ENCODE measurements at regions not wholly inside any gene's neighbourhood (a gene's known extent, or its start where the extent isn't known, plus 50 kb on each side); places are given as distances from the start of the nearest gene placed in this dataset.
"Not testable (repeated sequence)": the region's sequence is repeated elsewhere in the genome, so short reads cannot be mapped to it uniquely, and the experiment has no call there.

DNA sequence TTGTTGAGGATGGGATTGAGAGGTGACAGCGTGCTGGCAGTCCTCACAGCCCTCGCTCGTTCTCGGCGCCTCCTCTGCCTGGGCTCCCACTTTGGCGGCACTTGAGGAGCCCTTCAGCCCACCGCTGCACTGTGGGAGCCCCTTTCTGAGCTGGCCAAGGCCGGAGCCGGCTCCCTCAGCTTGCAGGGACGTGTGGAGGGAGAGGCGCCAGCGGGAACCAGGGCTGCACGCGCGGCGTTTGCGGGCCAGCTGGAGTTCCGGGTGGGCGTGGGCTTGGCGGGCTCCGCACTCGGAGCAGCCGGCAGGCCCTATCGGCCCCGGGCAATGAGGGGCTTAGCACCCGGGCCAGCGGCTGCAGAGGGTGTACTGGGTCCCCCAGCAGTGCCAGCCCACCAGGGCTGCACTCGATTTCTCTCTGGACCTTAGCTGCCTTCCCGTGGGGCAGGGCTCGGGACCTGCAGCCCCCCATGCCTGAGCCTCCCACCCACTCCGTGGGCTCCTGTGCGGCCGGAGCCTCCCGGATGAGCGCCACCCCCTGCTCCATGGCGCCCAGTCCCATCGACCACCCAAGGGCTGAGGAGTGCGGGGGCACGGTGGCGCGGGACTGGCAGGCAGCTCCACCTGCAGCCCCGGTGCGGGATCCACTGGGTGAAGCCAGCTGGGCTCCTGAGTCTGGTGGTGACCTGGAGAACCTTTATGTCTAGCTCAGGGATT, 69.3 kb downstream of the GPR85 start:
- H3K36me3 ChIP-seq (replicated peaks in 1 of 2; ENCODE audit: control insufficient read depth in 1 of 2, insufficient read depth in 2 of 2, low read length in 1 of 2); H3K9me3 ChIP-seq; H3K27me3 ChIP-seq (ENCODE audit: insufficient read depth); H3K4me1 ChIP-seq (ENCODE audit: control insufficient read depth in 1 of 2, insufficient read depth in 2 of 2, low read depth in 1 of 2, low read length in 1 of 2); H4K20me1 ChIP-seq (ENCODE audit: insufficient read depth); H3K9me2 ChIP-seq; H3K79me2 ChIP-seq (ENCODE audit: insufficient read depth); H3K27ac ChIP-seq (ENCODE audit: low read depth in 2 of 2, low read length in 1 of 2); H3F3A ChIP-seq (replicated peaks; ENCODE audit: insufficient read depth); H2AFZ ChIP-seq (ENCODE audit: low read depth); H3K4me2 ChIP-seq; H3K4me3 ChIP-seq (ENCODE audit: low read depth in 2 of 2, low read length in 1 of 2); DNase-seq; H3K9ac ChIP-seq: not testable (repeated sequence)
- POLR2A ChIA-PET, result interaction anchor here (0.6 kb wide), 1 partner anchor 100 kb away, joined by 3 read pairs; no protein-coding TSS in a partner anchor
- CTCF ChIA-PET, result interaction anchor here (1.4 to 2.0 kb wide), 2 partner anchors 272 to 405 kb away, joined by 4 to 7 read pairs; no protein-coding TSS in a partner anchor
- WGBS (ENCODE audit: low lambda C conversion rate), result 87% methylated on average over 36 of the region's 43 CpGs

DNA sequence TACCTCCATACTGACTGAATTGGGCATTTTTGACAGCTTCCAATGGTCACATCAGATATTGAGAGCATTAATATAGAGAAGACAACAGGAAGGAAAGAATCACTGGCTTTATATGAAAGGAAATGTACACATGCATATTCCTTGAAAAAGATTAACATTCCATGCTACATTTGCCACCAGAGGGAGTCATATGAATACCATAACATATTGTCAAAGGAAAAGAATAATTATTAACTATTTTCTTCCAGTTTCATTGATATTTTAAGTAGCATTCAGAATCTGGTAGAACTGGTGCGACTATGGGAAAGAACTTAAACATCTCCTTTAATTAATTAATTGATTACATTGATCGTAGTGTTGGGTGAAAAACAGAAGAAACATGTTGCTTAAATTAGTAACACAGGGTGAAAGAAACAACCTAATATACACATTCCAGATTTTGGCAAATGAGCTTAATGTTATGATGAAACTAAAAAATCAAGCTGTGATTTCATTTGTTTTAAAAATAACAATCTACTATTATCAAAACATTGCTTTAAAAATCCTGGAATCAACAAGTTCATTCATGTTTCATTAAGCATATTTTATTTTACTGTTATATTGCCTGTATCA, 71.5 kb downstream of the GPR85 start:
- Histone ChIP-seq H3K4me2 (no peak overlapping the region), H3K27ac (ENCODE audit: low read depth in 2 of 2, low read length in 1 of 2) (no peak overlapping the region), H3K27me3 (ENCODE audit: insufficient read depth) (no peaks in the 10 kb centered on the region), H3K9me2 (no peaks in the 10 kb centered on the region), H3K9ac (no peak overlapping the region), H3F3A (replicated peaks; ENCODE audit: insufficient read depth) (no peaks in the 10 kb centered on the region), H3K79me2 (ENCODE audit: insufficient read depth) (no peaks in the 10 kb centered on the region), H2AFZ (ENCODE audit: low read depth) (peak overlapping the region; percentile 40), H3K36me3 (replicated peaks in 1 of 2; ENCODE audit: control insufficient read depth in 1 of 2, insufficient read depth in 2 of 2, low read length in 1 of 2) (no peaks in the 10 kb centered on the region), H4K20me1 (ENCODE audit: insufficient read depth) (no peaks in the 10 kb centered on the region), H3K4me1 (ENCODE audit: control insufficient read depth in 1 of 2, insufficient read depth in 2 of 2, low read depth in 1 of 2, low read length in 1 of 2) (no peaks in the 10 kb centered on the region; a peak in 2 of 4 replicates), H3K9me3 (no peaks in the 10 kb centered on the region), H3K4me3 (ENCODE audit: low read depth in 2 of 2, low read length in 1 of 2) (no peak overlapping the region)
- ChIA-PET CTCF (interaction anchor here (0.5 to 4.6 kb wide), 38 partner anchors 10 to 465 kb away, joined by 3 to 44 read pairs (median 4); partner anchors contain the start of gene GPR85), POLR2A (no interaction called here)
- WGBS (ENCODE audit: low lambda C conversion rate), result 22% methylated on average over 2 of the region's 2 CpGs
- TF ChIP-seq, protein P1, sequence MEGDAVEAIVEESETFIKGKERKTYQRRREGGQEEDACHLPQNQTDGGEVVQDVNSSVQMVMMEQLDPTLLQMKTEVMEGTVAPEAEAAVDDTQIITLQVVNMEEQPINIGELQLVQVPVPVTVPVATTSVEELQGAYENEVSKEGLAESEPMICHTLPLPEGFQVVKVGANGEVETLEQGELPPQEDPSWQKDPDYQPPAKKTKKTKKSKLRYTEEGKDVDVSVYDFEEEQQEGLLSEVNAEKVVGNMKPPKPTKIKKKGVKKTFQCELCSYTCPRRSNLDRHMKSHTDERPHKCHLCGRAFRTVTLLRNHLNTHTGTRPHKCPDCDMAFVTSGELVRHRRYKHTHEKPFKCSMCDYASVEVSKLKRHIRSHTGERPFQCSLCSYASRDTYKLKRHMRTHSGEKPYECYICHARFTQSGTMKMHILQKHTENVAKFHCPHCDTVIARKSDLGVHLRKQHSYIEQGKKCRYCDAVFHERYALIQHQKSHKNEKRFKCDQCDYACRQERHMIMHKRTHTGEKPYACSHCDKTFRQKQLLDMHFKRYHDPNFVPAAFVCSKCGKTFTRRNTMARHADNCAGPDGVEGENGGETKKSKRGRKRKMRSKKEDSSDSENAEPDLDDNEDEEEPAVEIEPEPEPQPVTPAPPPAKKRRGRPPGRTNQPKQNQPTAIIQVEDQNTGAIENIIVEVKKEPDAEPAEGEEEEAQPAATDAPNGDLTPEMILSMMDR (IDR thresholded peaks at IDR 0.05), result peak; percentile 90
- TF ChIP-seq SMC3 (IDR thresholded peaks at IDR 0.05; ENCODE audit: low read depth, low read length) (peak; percentile 85), RAD21 (IDR thresholded peaks at IDR 0.05; ENCODE audit: low read length) (peak; percentile 84), GABPA (IDR thresholded peaks at IDR 0.05; ENCODE audit: low read depth) (no peak)
- peak; percentile 55 for DNase-seq

DNA sequence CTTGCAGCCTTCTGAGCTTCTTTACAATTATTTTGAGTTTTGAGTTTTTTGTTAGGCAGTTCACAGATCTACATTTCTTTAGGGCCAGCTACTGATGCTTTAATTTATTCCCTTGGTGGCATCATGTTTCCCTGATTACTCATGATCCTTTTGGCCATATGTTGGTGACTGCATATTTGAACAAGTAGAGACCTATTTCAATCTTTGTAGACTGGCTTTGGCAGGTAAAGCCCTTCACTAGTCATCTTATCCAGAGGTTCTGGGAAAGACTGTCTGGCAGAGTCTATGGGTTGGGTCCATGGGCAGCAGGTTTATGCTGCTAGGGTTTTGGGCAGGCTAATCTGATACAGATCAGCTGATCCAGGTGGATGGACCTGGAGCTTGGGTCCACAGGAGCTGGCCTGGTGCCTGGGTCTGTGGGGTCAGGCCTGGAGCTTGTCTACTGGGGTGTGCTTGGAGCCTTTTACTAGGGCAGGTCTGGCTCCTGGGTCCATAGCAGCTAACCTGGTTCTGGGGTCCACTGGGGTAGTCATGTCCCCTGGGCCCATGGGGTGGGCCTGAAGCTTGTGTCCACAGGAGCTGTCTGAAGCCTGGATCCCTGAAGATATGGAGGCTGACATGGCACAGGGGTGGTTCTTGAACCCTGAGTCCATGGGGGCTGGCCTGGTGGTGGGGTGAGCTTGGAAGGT, 72.7 kb downstream of the GPR85 start:
- Histone ChIP-seq H3F3A (replicated peaks; ENCODE audit: insufficient read depth) (no peaks in the 10 kb centered on the region), H4K20me1 (ENCODE audit: insufficient read depth) (no peaks in the 10 kb centered on the region), H3K79me2 (ENCODE audit: insufficient read depth) (no peaks in the 10 kb centered on the region), H3K4me3 (ENCODE audit: low read depth in 2 of 2, low read length in 1 of 2) (no peak overlapping the region), H3K27ac (ENCODE audit: low read depth in 2 of 2, low read length in 1 of 2) (no peak overlapping the region), H3K9ac (no peak overlapping the region), H2AFZ (ENCODE audit: low read depth) (no peak overlapping the region), H3K9me2 (no peaks in the 10 kb centered on the region), H3K4me2 (no peak overlapping the region), H3K36me3 (replicated peaks in 1 of 2; ENCODE audit: control insufficient read depth in 1 of 2, insufficient read depth in 2 of 2, low read length in 1 of 2) (no peaks in the 10 kb centered on the region), H3K4me1 (ENCODE audit: control insufficient read depth in 1 of 2, insufficient read depth in 2 of 2, low read depth in 1 of 2, low read length in 1 of 2) (no peaks in the 10 kb centered on the region; a peak in 2 of 4 replicates), H3K9me3 (no peaks in the 10 kb centered on the region), H3K27me3 (ENCODE audit: insufficient read depth) (no peaks in the 10 kb centered on the region)
- CTCF ChIA-PET, result interaction anchor here (0.7 to 4.6 kb wide), 18 partner anchors 19 to 464 kb away, joined by 3 to 44 read pairs (median 5); no protein-coding TSS in a partner anchor
- no peak for DNase-seq
- POLR2A ChIA-PET, result no interaction called here
- TF ChIP-seq GATA2 (CRISPR knock-in tag; IDR thresholded peaks at IDR 0.05) (no peak), RFX5 (IDR thresholded peaks at IDR 0.05; ENCODE audit: low read length) (no peak), NRF1 (IDR thresholded peaks at IDR 0.05; ENCODE audit: low read depth, low read length) (no peak), ELF1 (IDR thresholded peaks at IDR 0.05) (no peak), JUND (IDR thresholded peaks at IDR 0.05) (no peak), POLR2AphosphoS5 (IDR thresholded peaks at IDR 0.05; ENCODE audit: low read depth, low read length) (no peak), SIN3A (IDR thresholded peaks at IDR 0.05; ENCODE audit: borderline replicate concordance, low read depth, low read length) (no peak), EZH2phosphoT487 (IDR thresholded peaks at IDR 0.05; ENCODE audit: borderline replicate concordance, low read depth) (no peak), RXRA (IDR thresholded peaks at IDR 0.05; ENCODE audit: borderline replicate concordance, low read depth) (no peak), GABPA (IDR thresholded peaks at IDR 0.05; ENCODE audit: low read depth) (no peak), SMC3 (IDR thresholded peaks at IDR 0.05; ENCODE audit: low read depth, low read length) (no peak), EP300 (IDR thresholded peaks at IDR 0.05; ENCODE audit: borderline replicate concordance in 1 of 2, low read depth in 1 of 2, low read length in 1 of 2) (no peak), FOSL2 (IDR thresholded peaks at IDR 0.05; ENCODE audit: borderline replicate concordance, low read depth) (no peak), TCF12 (IDR thresholded peaks at IDR 0.05) (no peak)
- TF ChIP-seq, protein P2, sequence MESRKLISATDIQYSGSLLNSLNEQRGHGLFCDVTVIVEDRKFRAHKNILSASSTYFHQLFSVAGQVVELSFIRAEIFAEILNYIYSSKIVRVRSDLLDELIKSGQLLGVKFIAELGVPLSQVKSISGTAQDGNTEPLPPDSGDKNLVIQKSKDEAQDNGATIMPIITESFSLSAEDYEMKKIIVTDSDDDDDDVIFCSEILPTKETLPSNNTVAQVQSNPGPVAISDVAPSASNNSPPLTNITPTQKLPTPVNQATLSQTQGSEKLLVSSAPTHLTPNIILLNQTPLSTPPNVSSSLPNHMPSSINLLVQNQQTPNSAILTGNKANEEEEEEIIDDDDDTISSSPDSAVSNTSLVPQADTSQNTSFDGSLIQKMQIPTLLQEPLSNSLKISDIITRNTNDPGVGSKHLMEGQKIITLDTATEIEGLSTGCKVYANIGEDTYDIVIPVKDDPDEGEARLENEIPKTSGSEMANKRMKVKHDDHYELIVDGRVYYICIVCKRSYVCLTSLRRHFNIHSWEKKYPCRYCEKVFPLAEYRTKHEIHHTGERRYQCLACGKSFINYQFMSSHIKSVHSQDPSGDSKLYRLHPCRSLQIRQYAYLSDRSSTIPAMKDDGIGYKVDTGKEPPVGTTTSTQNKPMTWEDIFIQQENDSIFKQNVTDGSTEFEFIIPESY (IDR thresholded peaks at IDR 0.05; ENCODE audit: borderline replicate concordance, low read depth), result no peak

Measured in SK-N-SH (cell line).